Muscle of arm (tissue), 1 donor: ENCODE measurements at regions not wholly inside any gene's neighbourhood (a gene's known extent, or its start where the extent isn't known, plus 50 kb on each side); places are given as distances from the start of the nearest gene placed in this dataset.
"Not testable (repeated sequence)": the region's sequence is repeated elsewhere in the genome, so short reads cannot be mapped to it uniquely, and the experiment has no call there.

Source experiments
- DNase-seq: peaks from one replicate; pipeline ENCODE4 v3.0.0-alpha.2; 2013

DNA sequence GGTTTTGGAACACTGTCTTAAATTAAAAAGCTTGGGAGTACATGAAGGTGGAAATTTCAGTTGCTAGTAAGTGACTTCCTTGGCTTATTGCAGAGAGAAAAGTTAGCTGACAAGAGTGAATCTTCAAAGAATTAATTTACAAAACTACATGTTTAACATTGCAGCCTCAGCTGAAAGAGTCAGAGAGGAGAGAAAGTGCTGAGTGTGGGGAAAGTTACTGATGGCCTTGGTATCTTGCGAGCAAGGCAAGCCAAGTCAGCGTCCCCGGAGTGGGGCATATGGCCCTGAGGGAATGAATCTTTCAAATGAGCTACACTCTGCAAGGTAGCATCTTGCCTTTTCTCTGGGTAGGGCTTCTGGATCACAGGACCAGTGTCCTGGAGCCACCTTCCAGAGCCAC is 131.3 kb downstream of the LPIN1 start:
- DNase-seq, result no peak

DNA sequence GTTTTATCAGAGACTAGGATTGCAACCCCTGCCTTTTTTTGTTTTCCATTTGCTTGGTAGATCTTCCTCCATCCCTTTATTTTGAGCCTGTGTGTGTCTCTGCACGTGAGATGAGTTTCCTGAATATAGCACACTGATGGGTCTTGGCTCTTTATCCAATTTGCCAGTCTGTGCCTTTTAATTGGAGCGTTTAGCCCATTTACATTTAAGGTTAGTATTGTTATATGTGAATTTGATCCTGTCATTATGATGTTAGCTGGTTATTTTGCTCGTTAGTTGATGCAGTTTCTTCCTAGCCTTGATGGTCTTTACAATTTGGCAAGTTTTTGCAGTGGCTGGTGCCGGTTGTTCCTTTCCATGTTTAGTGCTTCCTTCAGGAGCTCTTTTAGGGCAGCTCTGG is 138.8 kb downstream of the LPIN1 start:
- not testable (repeated sequence) for DNase-seq

- DNase-seq, result not testable (repeated sequence)
These were observed 140.5 kb downstream of the LPIN1 start for GRCh38 chr2:11886899-11887298.

DNA sequence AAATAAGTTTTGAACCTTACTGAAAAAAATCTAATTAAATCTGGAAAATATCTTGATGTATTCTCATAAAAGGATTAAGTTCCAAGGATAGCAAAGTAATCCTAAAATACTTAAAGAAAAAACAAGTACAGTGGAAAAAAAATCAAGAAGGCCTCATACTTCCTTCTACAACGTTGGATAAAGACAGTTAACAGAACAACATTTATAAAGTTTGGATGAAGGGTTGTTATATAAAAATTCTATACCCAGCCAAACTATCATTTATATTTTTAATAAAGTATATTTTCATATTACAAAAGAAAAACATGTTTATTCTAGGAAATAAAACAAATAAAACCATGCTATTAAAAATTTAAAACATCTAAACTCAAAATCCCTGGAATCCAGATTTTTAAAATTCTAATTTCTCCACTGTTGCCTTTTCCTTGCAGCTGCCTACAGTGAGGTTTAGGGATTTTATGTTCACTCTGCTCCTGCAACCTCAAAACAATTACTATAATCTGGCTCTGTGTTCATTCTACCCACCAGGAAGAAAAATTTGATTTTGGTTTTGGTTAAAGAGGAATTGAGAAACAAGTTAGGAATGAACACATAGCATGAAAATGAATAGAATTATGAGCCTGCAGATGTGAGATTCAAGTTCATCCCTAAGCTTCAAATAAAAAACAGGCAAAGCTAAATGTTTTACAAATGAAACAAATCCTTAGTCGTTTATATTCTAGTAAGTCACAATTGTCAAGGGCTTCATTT is 142.8 kb downstream of the LPIN1 start:
- no peak for DNase-seq

GRCh38 chr2:11889854-11890253 is 143.4 kb downstream of the LPIN1 start:
- DNase-seq, result no peak

- no peak for DNase-seq
These were observed 144.6 kb downstream of the LPIN1 start for GRCh38 chr2:11891028-11891427.

GRCh38 chr2:11891671-11892440 is 145.4 kb downstream of the LPIN1 start:
- DNase-seq, result no peak

DNA sequence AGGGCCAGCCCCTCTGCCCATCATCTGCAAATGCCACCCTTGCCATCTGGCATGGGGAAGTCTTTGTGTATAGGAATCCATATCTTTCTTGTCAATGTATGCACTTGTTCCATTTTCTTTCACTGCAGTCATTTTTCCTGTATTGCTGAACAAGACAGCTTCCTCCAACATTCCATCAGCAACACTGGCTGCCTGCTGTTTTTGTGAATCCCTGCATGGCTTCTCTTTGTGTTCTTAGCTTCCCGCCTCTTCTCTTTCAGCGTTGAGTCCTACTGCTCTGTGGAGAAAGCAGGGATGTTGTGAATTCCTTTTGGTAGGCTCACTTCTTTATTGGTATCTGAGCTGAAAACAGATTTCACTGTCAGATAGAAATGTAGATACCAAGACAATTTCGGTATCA is 150.0 kb downstream of the LPIN1 start:
- DNase-seq, result no peak

- no peak for DNase-seq
These were observed 152.1 kb downstream of the LPIN1 start for GRCh38 chr2:11898576-11898975.

- no peak for DNase-seq
These were observed 152.9 kb downstream of the LPIN1 start for GRCh38 chr2:11899264-11899818.

- not testable (repeated sequence) for DNase-seq
These were observed 154.5 kb downstream of the LPIN1 start for GRCh38 chr2:11900891-11901290.

- no peak for DNase-seq
These were observed 155.1 kb downstream of the LPIN1 start for GRCh38 chr2:11901351-11902069.

GRCh38 chr2:11903085-11903606 is 156.7 kb downstream of the LPIN1 start:
- DNase-seq, result no peak

GRCh38 chr2:11904029-11904428 is 157.6 kb downstream of the LPIN1 start:
- DNase-seq, result no peak

- DNase-seq, result no peak
These were observed 158.5 kb downstream of the LPIN1 start for GRCh38 chr2:11904941-11905340.

DNA sequence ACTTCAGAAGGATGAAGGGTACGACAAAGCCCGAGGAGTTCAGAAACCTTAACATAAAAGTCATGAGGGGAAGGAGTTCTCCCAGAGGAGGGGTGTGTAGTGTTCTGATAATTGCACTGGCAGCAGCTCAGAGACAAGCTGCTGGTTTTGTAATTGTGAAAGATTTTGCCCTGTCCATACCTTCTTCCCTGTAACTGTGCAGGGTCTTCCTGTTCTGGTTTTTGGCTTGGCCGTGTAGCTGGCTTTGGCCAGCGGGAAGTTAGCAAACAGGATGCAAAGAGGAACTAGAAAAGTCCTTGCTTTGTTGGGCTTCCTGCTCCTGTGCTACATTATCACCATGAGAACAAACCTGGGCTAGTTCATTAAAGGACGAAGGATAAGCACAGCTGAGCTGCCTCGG is 160.8 kb downstream of the LPIN1 start:
- DNase-seq, result no peak

DNA sequence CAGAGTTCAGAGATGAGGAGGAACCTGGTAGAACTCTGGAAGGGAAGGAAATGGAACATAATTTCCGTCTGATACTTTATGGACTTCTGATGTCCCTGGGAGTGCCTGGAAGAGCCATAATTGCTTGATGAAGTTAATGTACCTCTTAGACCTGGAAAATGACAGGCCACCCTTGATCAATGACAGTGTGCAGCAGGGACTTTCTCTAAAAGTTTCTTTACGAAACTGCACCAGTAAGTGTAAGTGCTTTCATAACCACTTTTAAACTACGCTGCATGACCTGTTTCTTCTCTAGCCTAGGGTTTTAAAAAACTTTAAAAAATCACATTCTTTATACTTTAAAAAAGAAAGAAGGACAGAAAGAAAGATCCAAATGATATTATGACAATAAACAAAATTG is 164.5 kb downstream of the LPIN1 start:
- DNase-seq, result no peak

- DNase-seq, result no peak
These were observed 166.5 kb downstream of the LPIN1 start for GRCh38 chr2:11912980-11913379.

GRCh38 chr2:11914455-11914854 is 168.0 kb downstream of the LPIN1 start:
- no peak for DNase-seq

- DNase-seq, result no peak
These were observed 169.2 kb downstream of the LPIN1 start for GRCh38 chr2:11915650-11916049.

DNA sequence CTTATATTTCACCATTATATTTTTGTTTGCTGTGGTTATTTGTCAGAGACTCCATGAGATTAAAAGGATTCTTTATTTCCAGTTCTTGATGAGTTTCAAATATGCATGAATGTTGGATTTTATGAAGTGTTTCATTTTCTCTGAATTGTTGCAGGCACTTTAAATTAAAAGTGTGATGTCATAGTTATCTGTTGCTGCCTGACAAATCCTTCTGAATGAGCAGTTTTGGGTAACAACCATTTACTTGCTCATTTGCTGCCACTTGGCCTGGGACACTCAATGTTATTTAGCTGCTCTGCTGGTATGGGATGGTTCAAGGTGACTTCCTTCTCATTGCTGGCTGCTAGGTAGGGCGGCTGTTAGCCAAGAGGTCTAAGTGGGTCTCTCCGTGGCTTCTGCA is 173.5 kb downstream of the LPIN1 start:
- no peak for DNase-seq

DNA sequence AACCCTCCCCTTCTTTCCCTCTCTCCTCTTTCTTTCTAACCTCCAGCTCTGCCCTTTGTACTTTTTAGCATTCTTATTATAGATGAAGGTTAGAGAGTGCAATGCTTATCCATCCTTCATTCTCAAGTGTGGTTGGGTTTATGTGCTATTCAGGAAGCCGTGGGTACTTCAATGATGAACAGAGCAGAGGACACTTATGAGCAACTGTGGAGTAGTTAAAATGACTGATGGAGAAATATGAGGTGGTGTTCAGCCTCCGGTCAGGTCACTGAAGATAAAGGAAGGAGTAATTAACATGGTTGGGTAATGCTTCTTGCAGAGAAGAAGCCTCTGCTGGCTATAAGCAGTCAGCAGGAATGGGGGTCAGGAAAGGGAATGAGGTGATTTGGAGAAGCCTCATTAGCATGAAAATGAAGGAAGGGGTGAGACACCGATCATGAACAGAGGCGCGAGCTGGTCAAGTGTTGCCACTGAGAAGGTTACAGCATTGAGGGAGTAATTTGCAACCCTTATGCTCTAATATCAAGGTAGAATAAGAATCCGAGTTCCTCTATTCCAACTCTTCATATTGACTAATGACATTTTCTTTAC is 174.7 kb downstream of the LPIN1 start:
- no peak for DNase-seq
